SU-DHL-6 (cell line): ENCODE measurements at regions not wholly inside any gene's neighbourhood (a gene's known extent, or its start where the extent isn't known, plus 50 kb on each side); places are given as distances from the start of the nearest gene placed in this dataset.

Experiments
- CTCF ChIP-seq: fragments of 200-600 bp; sonication (generic); IDR thresholded peaks from one replicate; pipeline ENCODE4 v1.5.1; 2017; ENCODE audit warnings: antibody characterized with exemption, mild to moderate bottlenecking, low read length, moderate library complexity; ENCODE audit not compliant: insufficient read depth, poor library complexity, severe bottlenecking
- EZH2phosphoT487 ChIP-seq: fragments of 200-600 bp; sonication (generic), shearing (Covaris generic); conservative IDR thresholded peaks from 2 replicates; pipeline ENCODE4 v1.6.1; 2018; ENCODE audit warnings: mild to moderate bottlenecking, antibody characterized with exemption, low read length, moderate library complexity, mixed read lengths

- TF ChIP-seq EZH2phosphoT487 (no peak), CTCF (no peak)
Measured at GRCh38 chr5:38094889-38095288, 163.5 kb upstream of the EGFLAM start.
